Stimulated activated CD4-positive, alpha-beta T cell treated with anti-CD3 and anti-CD28 coated beads, Interleukin-12 subunit alpha, Interleukin-12 subunit beta, amount 100 ng/mL, for 48 hours (primary cell): ENCODE measurements at regions not wholly inside any gene's neighbourhood (a gene's known extent, or its start where the extent isn't known, plus 50 kb on each side); places are given as distances from the start of the nearest gene placed in this dataset.
"Not testable (repeated sequence)": the region's sequence is repeated elsewhere in the genome, so short reads cannot be mapped to it uniquely, and the experiment has no call there.

ENCODE experiments used
- DNase-seq, 3 donors: peaks; one replicate each; pipeline ENCODE4 v3.0.0-alpha.2; 2020; ENCODE audit warnings: low read depth in 2 of 3, low spot score in 1 of 3

DNA sequence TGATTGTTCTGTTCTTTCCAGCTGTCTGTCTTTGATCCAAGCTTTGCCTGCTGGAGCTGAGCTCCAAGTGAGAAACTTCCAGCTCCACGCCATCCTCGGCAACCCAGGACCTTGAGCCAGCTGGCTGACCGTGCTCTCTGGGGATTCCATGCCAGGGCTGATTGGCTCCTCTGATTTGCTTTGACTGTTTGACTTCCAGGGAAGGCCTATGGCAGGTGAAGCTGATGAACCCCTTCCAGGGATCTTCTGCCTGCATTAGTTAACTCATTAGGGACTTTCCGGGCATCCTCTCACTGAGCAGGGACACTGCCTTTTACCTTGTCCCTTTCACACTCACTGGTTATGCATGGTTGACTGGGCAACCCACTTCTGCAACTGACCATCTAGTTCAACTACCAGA is 406.1 kb downstream of the RPS6KC1 start:
- DNase-seq = no peak

DNA sequence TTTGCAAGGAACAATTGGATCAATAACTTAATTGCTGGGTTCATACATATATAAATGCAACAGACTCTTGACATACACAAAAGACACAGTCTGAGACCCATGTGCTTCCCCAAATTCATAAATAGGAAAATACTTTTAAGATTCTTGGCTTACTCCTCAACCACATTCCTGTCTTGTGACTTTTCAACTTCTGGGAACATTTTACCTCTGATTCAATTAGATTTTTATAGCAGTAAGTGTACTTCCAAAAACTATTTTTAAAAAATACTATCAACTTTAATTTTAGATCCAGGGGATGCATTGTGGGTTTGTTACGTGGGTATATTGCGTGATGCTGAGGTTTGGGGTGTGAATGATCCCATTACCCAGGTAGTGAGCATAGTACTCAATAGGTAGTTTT is 406.7 kb downstream of the RPS6KC1 start:
- DNase-seq = no peak

DNA sequence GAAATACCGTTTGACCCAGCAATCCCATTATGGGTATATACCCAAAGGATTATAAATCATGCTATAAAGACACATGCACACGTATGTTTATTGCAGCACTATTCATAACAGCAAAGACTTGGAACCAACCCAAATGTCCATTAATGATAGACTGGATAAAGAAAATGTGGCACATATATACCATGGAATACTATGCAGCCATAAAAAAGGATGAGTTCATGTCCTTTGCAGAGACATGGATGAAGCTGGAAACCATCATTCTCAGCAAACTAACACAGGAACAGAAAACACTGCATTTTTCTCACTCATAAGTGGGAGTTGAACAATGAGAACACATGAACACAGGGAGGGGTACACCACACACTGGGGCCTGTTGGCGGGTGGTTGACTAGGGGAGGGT is 411.3 kb downstream of the RPS6KC1 start:
- DNase-seq = not testable (repeated sequence)

DNA sequence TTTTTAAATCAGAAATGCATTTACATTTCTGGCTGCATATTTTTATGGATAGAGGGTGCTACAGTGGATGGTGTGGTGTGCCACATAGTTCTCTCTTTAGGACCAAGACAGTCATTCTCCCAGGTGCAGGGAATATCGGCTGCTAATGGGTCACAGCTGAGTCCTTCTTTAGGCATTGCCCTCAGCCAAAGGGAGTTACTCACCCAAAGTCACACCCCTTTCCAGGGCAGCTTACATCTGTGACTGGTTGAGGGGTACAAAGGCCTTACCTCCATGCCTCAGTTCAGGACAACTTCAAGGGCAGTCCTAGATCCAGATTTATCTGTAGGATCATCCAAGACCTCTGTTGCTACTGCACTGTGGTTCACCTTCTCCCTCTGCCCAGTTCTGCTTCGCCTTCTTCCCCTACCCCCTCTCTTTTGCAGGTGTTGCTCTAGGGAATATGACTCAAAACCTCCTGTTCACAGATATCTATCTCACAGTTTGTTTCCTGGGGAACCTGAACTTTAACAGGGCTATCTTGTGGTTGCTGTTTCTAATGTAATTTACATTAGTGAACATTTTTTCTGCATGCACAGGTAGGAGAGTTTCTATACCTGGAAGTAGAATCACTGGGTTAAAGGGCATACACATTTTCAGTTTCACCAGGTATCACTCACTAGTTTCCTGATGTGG is 413.9 kb downstream of the RPS6KC1 start:
- no peak for DNase-seq

DNA sequence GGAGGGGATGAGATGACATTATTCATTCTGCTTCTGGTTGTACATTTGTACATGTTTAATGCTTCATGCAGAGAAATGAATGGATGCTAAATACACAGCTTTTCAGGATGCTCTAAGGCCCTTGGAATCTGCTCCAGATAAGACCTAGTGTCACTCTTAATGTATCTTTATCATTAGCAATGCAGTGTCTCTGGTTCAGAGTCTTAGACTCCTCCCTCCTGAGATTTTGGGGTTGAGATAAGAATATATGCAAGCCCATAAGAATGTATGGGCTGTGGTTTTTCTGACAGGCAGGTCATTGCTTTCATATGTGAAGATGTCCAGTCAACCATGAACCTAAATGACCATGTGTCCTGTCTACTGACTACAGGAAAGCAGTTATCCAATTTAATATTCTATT is 415.5 kb downstream of the RPS6KC1 start:
- no peak for DNase-seq

DNA sequence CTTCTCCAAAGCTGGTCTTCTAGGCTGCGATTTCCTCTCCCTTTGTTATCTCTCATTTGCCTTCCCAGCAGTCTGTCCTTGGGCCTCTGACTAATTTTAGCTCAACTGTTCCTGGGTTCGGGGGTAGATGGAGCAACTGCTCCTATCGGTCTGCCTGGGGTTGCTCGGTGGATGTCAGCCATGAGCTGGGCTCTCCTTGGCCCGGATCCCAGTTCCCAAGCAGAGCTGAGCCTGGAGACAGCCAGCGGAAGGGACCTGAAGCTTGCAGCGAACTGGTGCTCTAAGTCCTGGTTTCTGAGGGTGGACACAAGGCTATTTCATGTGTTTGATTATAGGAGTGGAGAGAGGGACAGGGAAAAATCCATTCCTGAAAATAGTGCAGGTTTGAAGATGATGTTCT is 423.0 kb downstream of the RPS6KC1 start:
- no peak for DNase-seq

DNA sequence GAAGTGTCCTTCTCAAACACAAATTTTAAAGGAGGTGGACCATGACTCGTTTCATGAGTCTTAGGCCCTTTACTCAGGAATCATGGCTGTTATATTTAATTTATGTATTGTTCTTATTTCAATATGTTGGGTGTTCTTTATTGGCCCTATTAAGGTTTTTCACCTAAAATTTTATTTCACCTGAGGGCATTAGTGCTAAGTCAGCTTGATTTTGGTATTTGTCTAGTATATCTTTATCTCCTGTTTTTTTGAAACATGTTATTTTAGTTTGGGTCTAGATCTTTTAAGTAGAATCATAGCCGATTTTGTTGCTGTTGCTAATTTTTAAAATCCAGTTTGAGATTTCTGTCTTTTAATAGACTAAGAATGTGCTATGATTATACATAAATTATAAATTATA is 430.4 kb downstream of the RPS6KC1 start:
- no peak for DNase-seq

DNA sequence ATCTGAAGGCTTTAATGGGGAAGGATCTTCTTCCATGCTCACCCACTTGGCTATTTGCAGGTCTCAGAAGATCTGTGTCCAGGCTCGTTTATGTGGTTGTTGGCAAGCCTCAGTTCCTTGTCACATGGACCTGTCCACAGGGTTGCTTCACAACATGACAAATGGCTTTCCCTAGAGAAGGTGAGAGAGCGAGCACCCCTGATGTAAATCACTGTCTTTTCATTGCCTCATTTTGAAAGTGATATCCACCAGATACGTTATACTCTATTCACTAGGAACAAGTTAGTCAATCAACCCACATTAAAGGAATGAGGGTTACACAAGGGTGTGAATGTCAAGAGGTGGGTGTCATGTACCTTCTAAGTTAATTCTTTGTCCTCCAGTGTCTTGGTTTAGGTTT is 433.3 kb downstream of the RPS6KC1 start:
- DNase-seq = no peak

DNA sequence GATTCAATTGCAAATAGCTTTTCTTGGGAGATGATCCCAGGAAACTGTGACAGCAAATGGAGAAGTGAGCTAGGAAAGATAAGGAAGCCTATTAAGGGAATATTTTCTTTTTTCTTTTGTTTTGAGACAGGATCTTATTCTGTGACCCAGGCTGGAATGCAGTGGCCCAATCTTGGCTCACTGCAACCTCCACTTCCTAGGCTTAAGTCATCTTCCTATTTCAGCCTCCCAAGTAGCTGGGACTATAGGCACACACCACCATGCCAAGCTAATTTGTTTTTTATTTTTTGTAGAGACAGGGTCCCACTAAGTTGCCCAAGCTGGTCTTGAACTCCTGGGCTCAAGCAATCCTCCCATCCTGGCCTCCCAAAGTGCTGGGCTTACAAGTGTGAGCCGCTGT is 433.7 kb downstream of the RPS6KC1 start:
- DNase-seq = no peak

DNA sequence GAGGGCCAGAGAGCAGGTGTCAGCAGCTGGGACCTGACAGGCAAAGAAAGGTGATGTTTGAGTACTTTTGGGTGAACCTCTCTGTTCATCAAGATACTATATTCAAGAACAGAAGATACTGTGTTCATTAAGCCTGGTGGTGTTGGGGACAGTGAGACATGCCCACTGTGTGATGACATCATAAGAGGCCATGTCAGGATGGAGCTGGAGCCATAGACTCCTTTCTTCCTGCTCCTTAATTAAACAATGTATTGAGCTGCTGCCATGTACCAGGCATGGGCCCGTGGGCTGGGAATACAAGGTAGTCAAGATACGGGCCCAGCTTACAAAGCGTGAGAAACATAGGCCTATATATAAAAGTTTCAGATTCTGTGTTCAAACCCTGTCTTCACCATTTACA is 435.4 kb downstream of the RPS6KC1 start:
- DNase-seq = no peak

DNA sequence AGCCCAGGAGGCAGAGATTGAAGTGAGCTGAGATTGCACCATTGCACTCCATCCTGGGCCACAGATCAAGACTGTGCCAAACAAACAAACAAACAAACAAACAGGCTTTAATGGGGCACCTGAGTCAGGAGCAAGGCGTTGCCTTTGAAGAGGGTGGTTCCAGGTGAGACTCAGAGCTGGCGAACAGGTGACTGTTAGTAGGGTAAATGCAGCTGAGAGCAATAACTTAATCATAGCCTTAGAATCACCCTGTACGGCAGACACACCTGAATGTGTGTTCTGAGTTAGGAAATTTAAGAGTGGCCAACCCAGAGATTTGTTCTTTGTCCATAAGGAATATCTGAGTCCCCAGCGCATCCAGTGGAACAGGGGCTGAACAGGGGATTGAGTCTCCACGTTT is 440.4 kb downstream of the RPS6KC1 start:
- DNase-seq = no peak

DNA sequence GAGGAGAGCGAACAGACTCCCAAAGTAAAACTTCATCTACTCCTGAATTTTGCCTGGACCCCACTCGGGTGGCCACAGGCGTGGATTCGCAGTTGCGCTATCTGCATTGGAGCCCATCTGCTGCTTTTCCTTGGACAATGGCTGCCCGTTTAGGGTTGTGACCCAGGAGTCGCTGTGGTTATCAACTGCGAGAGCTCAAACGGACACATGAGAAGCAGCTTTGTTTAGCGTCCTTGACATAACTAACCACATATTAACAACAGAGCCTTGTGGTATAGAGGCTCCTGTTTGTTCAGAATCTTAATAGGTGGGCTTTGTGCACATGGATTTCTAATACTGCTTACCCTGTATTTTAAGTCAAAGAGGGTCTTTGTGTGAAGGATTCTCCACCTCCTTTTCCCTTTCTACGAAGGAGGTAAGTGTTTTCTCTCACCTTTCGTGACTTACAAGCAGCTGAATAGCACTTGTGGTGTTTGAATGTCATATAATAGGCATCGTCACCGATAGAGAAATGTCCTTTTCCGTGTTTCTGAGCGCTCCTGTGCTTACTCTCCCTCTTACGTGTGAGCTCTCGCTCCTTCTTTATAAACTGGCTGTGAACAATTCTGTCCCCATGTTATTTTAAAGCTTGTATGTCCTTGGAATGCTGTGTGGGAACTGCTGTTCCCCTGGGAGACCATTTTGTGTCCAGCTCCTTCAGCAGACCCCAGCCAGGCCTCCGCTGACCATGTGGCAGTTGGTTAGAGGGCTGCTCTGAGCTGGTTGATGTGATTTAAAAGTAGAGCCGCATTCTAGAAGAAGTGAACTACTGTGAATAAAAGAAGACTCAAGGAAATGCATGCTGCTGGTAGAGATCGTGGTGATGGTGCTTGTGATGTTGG is 441.4 kb downstream of the RPS6KC1 start:
- DNase-seq = no peak

DNA sequence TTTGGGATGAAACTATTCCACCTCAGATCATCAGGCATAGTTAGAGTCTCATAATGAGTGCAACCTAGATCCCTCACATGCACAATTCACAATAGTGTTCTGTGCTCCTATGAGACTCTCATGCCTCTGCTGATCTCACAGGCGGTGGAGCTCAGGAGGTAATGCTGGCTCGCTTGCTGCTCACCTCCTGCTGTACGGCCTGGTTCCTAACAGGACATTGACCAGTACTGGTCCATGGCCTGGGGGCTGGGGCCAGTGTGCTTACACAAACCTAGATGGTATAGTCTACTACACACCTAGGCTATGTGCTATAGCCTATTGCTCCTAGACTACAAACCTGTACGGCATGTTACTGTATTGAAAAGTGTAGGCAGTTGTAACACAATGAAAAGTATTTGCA is 448.4 kb downstream of the RPS6KC1 start:
- no peak for DNase-seq

DNA sequence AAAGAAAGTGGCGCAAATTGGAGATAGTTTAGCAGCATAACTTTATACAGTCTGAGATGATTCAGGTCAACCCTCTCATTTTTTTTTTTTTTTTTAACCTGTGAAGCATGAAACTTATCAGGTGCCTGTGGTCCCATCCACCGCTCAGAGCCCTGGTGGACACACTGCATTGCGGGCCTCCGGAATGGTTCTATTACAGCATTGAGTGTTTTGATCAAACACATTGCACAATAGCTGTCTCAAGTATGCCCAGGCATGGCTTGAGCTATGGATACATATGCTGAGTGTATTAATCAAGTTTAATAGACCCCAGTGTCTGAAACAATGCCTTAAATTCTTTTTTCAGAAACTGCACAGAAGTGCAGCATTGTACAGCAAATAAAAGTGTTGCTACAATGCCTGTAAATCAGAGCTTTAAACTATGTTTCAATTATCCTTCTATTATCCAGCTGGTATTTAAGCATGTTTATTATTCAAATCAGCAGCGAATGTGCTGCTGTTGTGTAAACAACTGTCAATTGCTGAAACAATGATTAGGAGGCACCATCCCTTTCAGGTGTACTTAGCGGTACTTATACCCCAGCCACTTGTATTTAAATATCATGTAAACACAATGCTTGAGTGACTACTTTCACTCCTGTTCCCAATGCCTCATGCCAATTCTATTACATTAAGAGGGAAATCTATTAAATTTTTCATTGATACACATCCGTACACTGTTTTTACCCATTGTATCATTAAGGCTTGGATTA is 456.6 kb downstream of the RPS6KC1 start:
- no peak for DNase-seq

DNA sequence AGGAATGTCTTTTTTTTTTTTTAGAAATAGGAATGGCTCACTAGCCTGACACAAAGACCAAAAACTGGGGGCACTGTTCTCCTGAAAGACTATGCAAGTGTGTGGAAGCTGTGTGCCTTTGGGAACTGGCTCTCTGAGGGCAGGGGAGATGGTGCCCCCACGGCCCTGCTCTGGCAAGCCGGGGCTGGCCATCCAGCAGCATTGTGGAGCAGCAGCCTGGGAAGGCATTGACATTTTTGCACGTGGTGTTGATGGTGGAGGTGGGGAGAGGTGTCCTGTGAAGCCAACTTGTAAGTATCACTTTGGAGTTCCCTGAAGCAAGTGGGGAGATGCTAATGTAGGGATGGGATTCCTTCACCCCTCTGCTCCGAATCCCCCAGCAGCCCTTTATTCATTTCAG is 460.1 kb downstream of the RPS6KC1 start:
- DNase-seq = no peak

DNA sequence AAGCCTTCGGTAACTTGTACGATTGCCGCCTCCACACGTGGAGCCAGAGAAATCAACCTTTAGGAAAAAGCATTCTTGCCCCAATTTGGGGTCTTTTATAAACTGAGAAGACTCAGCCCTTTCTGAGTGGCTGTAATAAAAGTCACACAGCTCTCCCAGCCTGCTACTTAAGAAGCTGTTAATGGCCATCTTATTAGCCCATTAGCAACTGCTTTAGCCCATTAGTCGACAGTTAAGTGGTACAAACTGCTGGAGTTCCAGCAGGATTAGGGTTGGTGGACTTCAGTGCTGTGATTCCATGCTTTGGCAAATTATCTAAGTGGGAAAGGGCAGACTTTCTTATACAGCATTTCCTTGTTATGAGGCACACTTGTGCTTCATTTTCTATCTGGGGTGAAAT is 461.3 kb downstream of the RPS6KC1 start:
- DNase-seq = no peak

DNA sequence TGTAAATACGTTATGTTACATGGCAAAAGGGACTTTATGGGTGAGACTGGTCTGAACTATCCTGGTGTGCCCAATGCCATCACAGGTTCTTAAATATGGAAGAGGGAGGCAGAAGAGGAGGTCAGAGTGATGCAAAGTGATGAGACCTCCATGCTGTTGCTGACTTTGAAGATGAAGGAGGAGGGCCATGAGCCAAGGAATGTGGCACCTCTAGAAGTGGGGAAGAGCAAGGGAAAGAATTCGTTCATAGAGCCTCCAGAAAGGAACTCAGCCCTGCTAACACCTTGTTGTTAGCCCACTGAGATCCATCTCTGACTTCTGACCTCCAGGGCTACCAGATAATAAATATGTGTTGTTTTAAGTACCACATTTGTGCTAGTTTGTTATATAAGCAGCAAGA is 462.0 kb downstream of the RPS6KC1 start:
- no peak for DNase-seq

DNA sequence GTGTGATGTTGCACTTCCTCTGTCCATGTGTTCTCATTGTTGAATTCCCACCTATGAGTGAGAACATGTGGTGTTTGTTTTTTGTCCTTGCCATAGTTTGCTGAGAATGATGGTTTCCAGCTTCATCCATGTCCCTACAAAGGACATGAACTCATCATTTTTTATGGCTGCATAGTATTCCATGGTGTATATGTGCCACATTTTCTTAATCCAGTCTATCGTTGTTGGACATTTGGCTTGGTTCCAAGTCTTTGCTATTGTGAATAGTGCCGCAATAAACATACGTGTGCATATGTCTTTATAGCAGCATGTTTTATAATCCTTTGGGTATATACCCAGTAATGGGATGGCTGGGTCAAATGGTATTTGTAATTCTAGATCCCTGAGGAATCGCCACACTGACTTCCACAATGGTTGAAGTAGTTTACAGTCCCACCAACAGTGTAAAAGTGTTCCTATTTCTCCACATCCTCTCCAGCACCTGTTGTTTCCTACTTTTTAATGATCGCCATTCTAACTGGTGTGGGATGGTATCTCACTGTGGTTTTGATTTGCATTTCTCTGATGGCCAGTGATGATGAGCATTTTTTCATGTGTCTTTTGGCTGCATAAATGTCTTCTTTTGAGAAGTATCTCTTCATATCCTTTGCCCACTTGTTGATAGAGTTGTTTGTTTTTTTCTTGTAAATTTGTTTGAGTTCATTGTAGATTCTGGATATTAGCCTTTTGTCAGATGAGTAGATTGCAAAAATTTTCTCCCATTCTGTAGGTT is 463.6 kb downstream of the RPS6KC1 start:
- DNase-seq = not testable (repeated sequence)

DNA sequence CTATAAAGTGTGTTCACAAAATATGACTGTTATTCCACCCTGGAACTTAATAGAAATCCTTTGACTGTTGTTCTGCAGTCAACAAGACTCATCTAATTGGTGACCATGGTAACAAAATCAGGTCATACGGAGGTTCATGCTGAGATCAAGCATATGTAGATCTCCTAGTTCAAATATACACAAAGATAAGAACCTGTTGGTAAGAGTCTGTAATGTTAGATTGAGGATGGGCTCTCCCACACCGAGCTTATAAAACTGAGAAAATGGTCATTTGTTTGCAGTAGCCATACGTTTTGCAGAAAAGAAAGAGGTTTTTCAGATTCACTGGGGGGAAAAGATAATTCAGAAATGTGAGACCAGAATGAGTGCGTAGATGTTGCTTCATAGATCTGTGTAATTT is 468.1 kb downstream of the RPS6KC1 start:
- DNase-seq = no peak

DNA sequence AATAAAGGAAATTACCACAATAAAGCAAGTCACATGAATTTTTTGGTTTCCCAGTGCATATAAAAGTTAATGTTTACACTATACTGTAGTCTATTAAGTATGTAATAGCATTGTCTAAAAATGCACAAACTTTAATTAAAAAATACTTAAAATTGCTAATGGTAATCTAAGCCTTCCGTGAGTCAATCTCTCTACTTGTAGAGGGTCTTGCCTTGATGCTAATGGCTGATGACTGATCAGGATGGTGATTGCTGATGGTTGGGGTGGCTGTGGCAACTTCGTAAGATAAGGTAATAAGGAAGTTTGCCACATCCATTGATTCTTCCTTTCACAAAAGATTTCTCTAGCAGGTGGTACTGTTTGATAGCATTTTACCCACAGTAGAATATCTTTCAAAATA is 466.6 kb upstream of the PROX1 start:
- no peak for DNase-seq

DNA sequence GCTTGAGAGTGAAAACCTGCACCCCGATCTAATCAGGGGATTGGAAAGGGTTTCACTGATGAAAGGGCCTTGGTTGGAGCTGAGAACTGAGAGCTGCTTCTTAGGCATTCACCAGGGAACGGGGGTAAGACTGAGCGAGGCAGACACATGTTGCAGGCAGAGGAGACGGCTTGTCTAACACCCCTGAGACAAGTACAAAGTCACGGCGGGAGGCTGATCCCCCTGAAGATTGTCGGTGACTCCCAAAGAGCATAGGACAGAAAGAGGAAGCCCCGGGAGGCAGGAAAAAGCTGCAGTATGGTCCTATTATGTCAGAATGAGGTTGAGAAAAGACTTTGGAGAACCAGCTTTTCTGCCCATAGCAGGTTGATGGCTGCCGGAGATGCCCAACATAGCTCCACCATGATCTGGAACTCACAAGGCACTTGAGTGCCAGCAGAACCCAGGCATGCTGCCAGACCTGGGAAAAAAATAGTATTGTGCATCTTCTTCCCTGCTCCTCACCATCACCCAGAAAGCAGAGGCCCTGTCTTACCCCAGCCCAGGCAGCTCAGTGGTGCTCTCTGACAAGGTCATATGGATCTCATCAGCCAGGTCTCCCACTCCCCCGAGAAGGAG is 463.9 kb upstream of the PROX1 start:
- no peak for DNase-seq
